SK-N-SH (cell line): ENCODE measurements at regions not wholly inside any gene's neighbourhood (a gene's known extent, or its start where the extent isn't known, plus 50 kb on each side); places are given as distances from the start of the nearest gene placed in this dataset.

ENCODE experiments used
- CTCF ChIA-PET: fragments of 300-600, 350-600 bp; formaldehyde crosslinking; extraction: SDS; loops from one replicate; lab custom pipeline; 2021; lab: Yijun Ruan, JAX
- POLR2A ChIA-PET: fragments of 350-600 bp; sonication (Branson Sonifier 250); formaldehyde crosslinking; extraction: SDS; loops from one replicate; lab custom pipeline; 2020; ENCODE audit warnings: antibody characterized with exemption, inconsistent platforms; lab: Yijun Ruan, JAX
- DNase-seq: peaks from one replicate; pipeline ENCODE4 v3.0.0; 2012
- H2AFZ ChIP-seq: fragments of 200-600 bp; sonication (generic); 2 replicates; pipeline ENCODE4 v1.8.1; 2016; ENCODE audit warnings: antibody characterized with exemption, mild to moderate bottlenecking, low read depth
- H3F3A ChIP-seq: fragments of 200-600 bp; sonication (generic); replicated peaks from 2 replicates; pipeline ENCODE3; 2016; ENCODE audit warnings: antibody characterized with exemption, mild to moderate bottlenecking; ENCODE audit not compliant: insufficient read depth
- H3K27ac ChIP-seq, 2 experiments: fragments of 200-500 bp in 1 of 2; fragments of 200-600 bp in 1 of 2; sonication (Bioruptor generic) in 1 of 2; sonication (generic), shearing (Covaris generic) in 1 of 2; 2 replicates each; pipeline versions ENCODE4 v1.5.1 to v1.6.1; 2014 to 2016; ENCODE audit warnings: low read depth in 2 of 2, inconsistent platforms in 1 of 2, low read length in 1 of 2, mild to moderate bottlenecking in 1 of 2, mixed read lengths in 1 of 2
- H3K27me3 ChIP-seq: fragments of 200-600 bp; sonication (generic), shearing (Covaris generic); 2 replicates; pipeline ENCODE4 v1.6.1; 2016; ENCODE audit warnings: mixed run types; ENCODE audit not compliant: insufficient read depth
- H3K36me3 ChIP-seq, 2 experiments: fragments of 200-500 bp in 1 of 2; fragments of 200-600 bp in 1 of 2; sonication (Bioruptor generic) in 1 of 2; sonication (generic) in 1 of 2; replicated peaks in 1 of 2; 2 replicates each; pipeline versions ENCODE3 to v1.5.1; 2014 to 2016; ENCODE audit warnings: low read length in 1 of 2, mild to moderate bottlenecking in 1 of 2; ENCODE audit not compliant: insufficient read depth in 2 of 2, control insufficient read depth in 1 of 2
- H3K4me1 ChIP-seq, 2 experiments: fragments of 200-500 bp in 1 of 2; fragments of 200-600 bp in 1 of 2; sonication (Bioruptor generic) in 1 of 2; sonication (generic), shearing (Covaris generic) in 1 of 2; 2 replicates each; pipeline versions ENCODE4 v1.5.1 to v1.6.1; 2014 to 2016; ENCODE audit warnings: low read depth in 1 of 2, low read length in 1 of 2, mixed run types in 1 of 2; ENCODE audit not compliant: insufficient read depth in 2 of 2, control insufficient read depth in 1 of 2
- H3K4me2 ChIP-seq: fragments of 200-600 bp; sonication (generic), shearing (Covaris generic); 2 replicates; pipeline ENCODE4 v1.6.1; 2017; ENCODE audit warnings: mixed run types
- H3K4me3 ChIP-seq, 2 experiments: fragments of 200-500 bp in 1 of 2; fragments of 200-600 bp in 1 of 2; sonication (Bioruptor generic) in 1 of 2; sonication (generic), shearing (Covaris generic) in 1 of 2; 2 replicates each; pipeline versions ENCODE4 v1.5.1 to v1.8.1; 2014 to 2016; ENCODE audit warnings: low read depth in 2 of 2, inconsistent platforms in 1 of 2, low read length in 1 of 2, mild to moderate bottlenecking in 1 of 2, mixed read lengths in 1 of 2, moderate library complexity in 1 of 2
- H3K79me2 ChIP-seq: fragments of 200-600 bp; sonication (generic); 2 replicates; pipeline ENCODE4 v1.8.1; 2017; ENCODE audit warnings: mild to moderate bottlenecking; ENCODE audit not compliant: insufficient read depth
- H3K9ac ChIP-seq: fragments of 200-600 bp; sonication (generic); 2 replicates; pipeline ENCODE4 v1.6.1; 2017; ENCODE audit warnings: mixed run types
- H3K9me2 ChIP-seq: fragments of 200-600 bp; sonication (generic); 2 replicates; pipeline ENCODE4 v1.6.1; 2017; ENCODE audit warnings: mixed run types
- H3K9me3 ChIP-seq: fragments of 200-600 bp; sonication (generic); 2 replicates; pipeline ENCODE4 v1.6.1; 2017; ENCODE audit warnings: mixed run types, mild to moderate bottlenecking, moderate library complexity
- H4K20me1 ChIP-seq: fragments of 200-600 bp; sonication (generic); 2 replicates; pipeline ENCODE4 v1.6.1; 2017; ENCODE audit warnings: mild to moderate bottlenecking, mixed run types; ENCODE audit not compliant: insufficient read depth
- FOXJ3 ChIP-seq: sonication (generic); formaldehyde crosslinking; IDR thresholded peaks from 2 replicates; pipeline ENCODE4 v1.5.1; 2020; ENCODE audit warnings: mild to moderate bottlenecking, missing genetic modification reagents
- GABPA ChIP-seq: IDR thresholded peaks from 2 replicates; pipeline ENCODE4 v1.4.0; 2012; ENCODE audit warnings: low read depth, mild to moderate bottlenecking
- IRF3 ChIP-seq: fragments of 150-350 bp; IDR thresholded peaks from 2 replicates; pipeline ENCODE4 v1.6.1; 2016; ENCODE audit warnings: mild to moderate bottlenecking, low read depth, low read length
- JUND ChIP-seq: IDR thresholded peaks from 2 replicates; pipeline ENCODE4 v1.4.0; 2012
- MAX ChIP-seq: IDR thresholded peaks from 2 replicates; pipeline ENCODE4 v1.4.0; 2012; ENCODE audit warnings: low read depth
- MEF2A ChIP-seq: IDR thresholded peaks from 2 replicates; pipeline ENCODE4 v1.4.0; 2012; ENCODE audit warnings: low read depth, borderline replicate concordance
- MXI1 ChIP-seq: IDR thresholded peaks from 2 replicates; pipeline ENCODE4 v1.6.1; 2012; ENCODE audit warnings: mild to moderate bottlenecking, low read depth, low read length, improper control_type of control experiment
- PBX3 ChIP-seq: IDR thresholded peaks from 2 replicates; pipeline ENCODE4; 2012
- POLR2AphosphoS5 ChIP-seq: IDR thresholded peaks from 2 replicates; pipeline ENCODE4 v1.6.1; 2012; ENCODE audit warnings: low read depth, low read length
- RFX5 ChIP-seq: IDR thresholded peaks from 2 replicates; pipeline ENCODE4 v1.6.1; 2012; ENCODE audit warnings: mild to moderate bottlenecking, improper control_type of control experiment, low read length
- TAF1 ChIP-seq: IDR thresholded peaks from 2 replicates; pipeline ENCODE4 v1.6.1; 2012; ENCODE audit warnings: low read depth, mild to moderate bottlenecking, low read length, moderate library complexity, borderline replicate concordance
- TCF12 ChIP-seq: IDR thresholded peaks from 2 replicates; pipeline ENCODE4 v1.4.0; 2012
- USF1 ChIP-seq: IDR thresholded peaks from 2 replicates; pipeline ENCODE4 v1.4.0; 2012; ENCODE audit warnings: low read depth, borderline replicate concordance
- USF2 ChIP-seq: fragments of 150-350 bp; IDR thresholded peaks from 2 replicates; pipeline ENCODE4 v1.6.1; 2017; ENCODE audit warnings: antibody characterized with exemption, low read length, low read depth, borderline replicate concordance
- YY1 ChIP-seq: IDR thresholded peaks from 2 replicates; pipeline ENCODE4 v1.4.0; 2012; ENCODE audit warnings: low read depth, mild to moderate bottlenecking
- ZBTB33 ChIP-seq: IDR thresholded peaks from 2 replicates; pipeline ENCODE4 v1.4.0; 2012; ENCODE audit warnings: low read depth, borderline replicate concordance
- WGBS: methylation state at CpG from one replicate; pipeline ENCODE4 v1.1.6; 2017; ENCODE audit warnings: low lambda C conversion rate; 5-methylcytosine and 5-hydroxymethylcytosine counted together

- no peak for TF ChIP-seq ZBTB33
- no peak for TF ChIP-seq POLR2AphosphoS5
- no peak for TF ChIP-seq MEF2A
- TF ChIP-seq, all 33 proteins: peak for 0
Measured at GRCh38 chr13:83943530-83944279, 61.4 kb upstream of the SLITRK1 start (continued).

- Histone ChIP-seq H3K9me2 (no peaks in the 10 kb centered on the region), H3K9ac (no peak overlapping the region), H3K36me3 (no peaks in the 10 kb centered on the region), H3K4me2 (no peak overlapping the region), H3K27me3 (no peaks in the 10 kb centered on the region), H2AFZ (peak overlapping the region; percentile 37; the same call in 1 of the 2 replicates), H3K4me3 (no peak overlapping the region), H3K27ac (no peak overlapping the region), H3K79me2 (no peaks in the 10 kb centered on the region), H3F3A (no peaks in the 10 kb centered on the region), H4K20me1 (no peaks in the 10 kb centered on the region), H3K9me3 (no peaks in the 10 kb centered on the region), H3K4me1 (no peaks in the 10 kb centered on the region)
- TF ChIP-seq RFX5 (no peak), YY1 (no peak), USF1 (no peak), GABPA (no peak), MXI1 (no peak), POLR2AphosphoS5 (no peak), PBX3 (no peak), TCF12 (no peak), MAX (no peak), JUND (no peak), USF2 (no peak), TAF1 (no peak), FOXJ3 (CRISPR knock-in tag) (no peak), IRF3 (no peak)
- no peak for DNase-seq
- CTCF ChIA-PET, result no interaction called here
- WGBS, result 40% methylated on average over 4 of the region's 4 CpGs
- POLR2A ChIA-PET, result no interaction called here
Measured at GRCh38 chr13:83941701-83942335, 59.5 kb upstream of the SLITRK1 start.
